LNCAP (cell line): ENCODE measurements at regions not wholly inside any gene's neighbourhood (a gene's known extent, or its start where the extent isn't known, plus 50 kb on each side); places are given as distances from the start of the nearest gene placed in this dataset.

ENCODE experiments used
- TF ChIP-seq, protein P1 (sequence below): fragments of 450-650 bp; IDR thresholded peaks from 2 replicates; pipeline ENCODE4 v1.5.1; 2017; ENCODE audit warnings: mild to moderate bottlenecking

GRCh38 chr2:59307196-59307595 is 1066.1 kb upstream of the FANCL start:
- TF ChIP-seq, protein P1, sequence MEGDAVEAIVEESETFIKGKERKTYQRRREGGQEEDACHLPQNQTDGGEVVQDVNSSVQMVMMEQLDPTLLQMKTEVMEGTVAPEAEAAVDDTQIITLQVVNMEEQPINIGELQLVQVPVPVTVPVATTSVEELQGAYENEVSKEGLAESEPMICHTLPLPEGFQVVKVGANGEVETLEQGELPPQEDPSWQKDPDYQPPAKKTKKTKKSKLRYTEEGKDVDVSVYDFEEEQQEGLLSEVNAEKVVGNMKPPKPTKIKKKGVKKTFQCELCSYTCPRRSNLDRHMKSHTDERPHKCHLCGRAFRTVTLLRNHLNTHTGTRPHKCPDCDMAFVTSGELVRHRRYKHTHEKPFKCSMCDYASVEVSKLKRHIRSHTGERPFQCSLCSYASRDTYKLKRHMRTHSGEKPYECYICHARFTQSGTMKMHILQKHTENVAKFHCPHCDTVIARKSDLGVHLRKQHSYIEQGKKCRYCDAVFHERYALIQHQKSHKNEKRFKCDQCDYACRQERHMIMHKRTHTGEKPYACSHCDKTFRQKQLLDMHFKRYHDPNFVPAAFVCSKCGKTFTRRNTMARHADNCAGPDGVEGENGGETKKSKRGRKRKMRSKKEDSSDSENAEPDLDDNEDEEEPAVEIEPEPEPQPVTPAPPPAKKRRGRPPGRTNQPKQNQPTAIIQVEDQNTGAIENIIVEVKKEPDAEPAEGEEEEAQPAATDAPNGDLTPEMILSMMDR: no peak

DNA sequence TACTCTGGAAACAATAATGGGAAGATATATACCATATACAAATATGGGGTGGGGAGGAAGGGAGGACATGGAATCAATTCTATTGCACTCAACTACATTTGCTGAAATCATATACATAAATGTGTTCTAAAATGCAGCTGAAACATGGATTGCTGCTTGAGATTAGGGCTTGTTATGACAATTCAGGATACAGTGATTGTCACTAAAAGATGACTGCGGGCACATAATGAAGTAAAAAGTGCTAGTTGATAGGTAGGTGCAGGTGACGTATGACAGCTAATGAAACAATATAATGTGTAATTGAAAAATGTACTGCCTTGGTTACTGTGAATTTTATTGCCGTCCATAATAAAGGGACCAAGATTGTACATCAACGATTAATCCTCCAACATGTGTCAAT is 1062.1 kb upstream of the FANCL start:
- TF ChIP-seq, protein P1: no peak

GRCh38 chr2:59302683-59303082 is 1061.6 kb upstream of the FANCL start:
- TF ChIP-seq, protein P1: no peak

DNA sequence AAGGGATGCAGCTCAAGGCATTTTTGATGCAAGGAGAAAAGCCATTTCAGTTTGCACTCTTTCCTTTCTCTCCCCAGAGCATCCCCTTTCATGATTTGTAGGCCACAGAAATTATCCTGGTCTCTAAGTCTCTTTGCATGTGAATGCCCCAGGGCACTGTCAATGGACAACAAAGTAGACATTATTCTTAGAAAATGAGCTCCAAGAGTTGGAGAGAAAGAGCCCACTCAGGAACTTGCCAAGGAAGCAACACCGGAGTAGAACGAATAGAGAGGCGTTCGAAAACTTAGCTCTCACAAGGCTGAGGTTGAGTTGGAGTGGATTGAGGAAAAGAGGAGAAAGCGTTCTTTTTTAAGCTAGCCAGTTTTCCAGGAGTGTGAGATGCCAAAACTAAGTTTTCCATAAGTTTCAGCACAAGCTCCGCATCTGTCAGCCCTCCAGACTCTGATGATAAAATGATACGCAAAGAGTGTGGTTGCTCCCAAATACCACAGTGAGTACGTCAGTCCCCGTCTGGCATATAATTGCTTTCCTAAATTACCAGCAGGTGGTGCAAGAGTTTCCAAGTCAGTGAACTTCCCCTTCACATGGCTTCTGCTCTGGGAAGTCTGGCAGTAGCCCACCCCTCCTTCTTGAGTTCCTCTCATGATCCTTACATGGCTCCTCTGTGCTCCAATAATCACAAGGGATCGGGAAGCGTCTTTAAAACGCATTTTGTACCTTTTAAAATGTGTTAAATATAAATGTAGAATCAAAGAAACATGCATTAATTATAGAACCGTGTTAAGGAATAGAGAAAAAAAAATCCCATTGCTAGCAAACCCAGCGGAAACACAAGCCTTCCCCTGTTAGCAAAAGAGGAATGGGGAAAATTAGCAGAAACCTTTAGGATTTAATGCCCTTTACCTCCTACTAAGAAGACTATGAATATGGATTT is 1060.6 kb upstream of the FANCL start:
- TF ChIP-seq, protein P1: peak; percentile 38; the same call in 1 of the 2 replicates

- TF ChIP-seq, protein P1: no peak
These were observed 1056.7 kb upstream of the FANCL start for GRCh38 chr2:59297816-59298215.

- TF ChIP-seq, protein P1: no peak
These were observed 1055.2 kb upstream of the FANCL start for GRCh38 chr2:59296279-59296678.

DNA sequence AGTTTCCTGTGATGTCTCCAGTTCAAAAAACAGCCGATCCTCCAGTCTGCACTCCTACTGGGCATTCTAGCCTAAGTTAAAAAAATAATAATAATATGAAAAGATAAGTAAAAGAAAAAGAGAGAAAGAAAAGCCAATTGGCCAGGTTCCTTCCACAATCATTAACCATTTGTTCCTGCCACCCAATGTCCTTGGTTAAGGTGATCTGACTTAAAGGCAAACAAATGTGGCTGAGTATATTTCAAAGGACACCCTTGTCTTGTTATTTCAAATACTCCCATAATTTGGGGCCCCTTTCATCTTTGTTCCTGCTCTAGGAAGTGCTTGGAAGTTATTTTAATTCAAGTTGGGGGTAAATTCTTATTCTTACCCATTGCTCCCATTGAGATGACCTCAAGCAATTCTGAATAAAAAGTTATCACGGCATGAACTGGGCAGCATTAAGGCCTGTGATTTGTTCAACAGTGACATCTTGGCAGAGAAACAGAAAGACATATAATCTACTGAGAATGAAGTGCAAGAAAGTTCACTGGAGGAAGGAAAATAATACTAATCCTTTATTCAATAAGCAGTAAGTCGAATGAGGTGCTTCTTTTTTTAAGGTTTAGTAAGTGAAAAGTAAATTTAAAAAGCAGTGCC is 1054.5 kb upstream of the FANCL start:
- TF ChIP-seq, protein P1: no peak
